ENCODE measurements at regions not wholly inside any gene's neighbourhood (a gene's known extent, or its start where the extent isn't known, plus 50 kb on each side); places are given as distances from the start of the nearest gene placed in this dataset.

- WGBS, 2 experiments (ENCODE audit: extremely low coverage in 1 of 2, insufficient coverage in 1 of 2, insufficient read length in 1 of 2, insufficient replicate concordance in 2 of 2, low coverage in 1 of 2, low lambda C conversion rate in 2 of 2, missing lambda C conversion rate in 1 of 2) = 95% methylated on average over 6 of the region's 7 CpGs; no CpG with 5 or more reads in 1 of the 2 experiments
- no peak for DNase-seq (ENCODE audit: low read depth in 1 of 2, low spot score in 2 of 2)
Observed at GRCh38 chr7:70942791-70943190, 189.2 kb upstream of the GALNT17 start.

More at GRCh38 chr7:70942791-70943190, 189.2 kb upstream of the GALNT17 start:
- Histone ChIP-seq H2BK20ac (ENCODE audit: low read length) (no peak overlapping the region), H3K18ac (ENCODE audit: extremely low read depth, low read length) (no peak overlapping the region; the same call in 1 of the 2 replicates), H2AK5ac (ENCODE audit: low read depth, low read length) (no peak overlapping the region), H4K91ac (replicated peaks; ENCODE audit: insufficient read length, low read length) (no peak overlapping the region), H3K23me2 (ENCODE audit: low read depth, low read length) (no peaks in the 10 kb centered on the region), H3K79me2 (ENCODE audit: control insufficient read depth in 1 of 2, insufficient read depth in 2 of 2, low read length in 2 of 2) (no peaks in the 10 kb centered on the region), H3K4me3 (ENCODE audit: extremely low read depth in 1 of 4, insufficient read depth in 2 of 4, low read depth in 3 of 4, low read length in 4 of 4) (no peak overlapping the region), H2AFZ (ENCODE audit: low read length) (no peak overlapping the region), H3K56ac (replicated peaks; ENCODE audit: insufficient read length, low read depth, low read length) (no peak overlapping the region), H3K4me2 (ENCODE audit: insufficient read depth in 1 of 2, low read depth in 2 of 2, low read length in 2 of 2) (no peak overlapping the region), H3K9ac (replicated peaks in 1 of 4; ENCODE audit: extremely low read depth in 1 of 4, low read depth in 3 of 4, low read length in 3 of 4) (no peak overlapping the region), H3K14ac (ENCODE audit: insufficient read length) (no peak overlapping the region), H3K4me1 (replicated peaks in 1 of 4; ENCODE audit: control insufficient read depth in 3 of 4, insufficient read depth in 4 of 4, low read length in 3 of 4) (no peaks in the 10 kb centered on the region), H3K27me3 (replicated peaks in 1 of 4; ENCODE audit: control insufficient read depth in 3 of 4, extremely low read depth in 1 of 4, insufficient read depth in 3 of 4, low read length in 3 of 4) (no peaks in the 10 kb centered on the region), H3K4ac (replicated peaks; ENCODE audit: insufficient read length, low read depth, low read length) (no peak overlapping the region), H2BK120ac (replicated peaks; ENCODE audit: low read depth, low read length) (no peak overlapping the region), H4K5ac (ENCODE audit: insufficient read length, low read depth, low read length) (no peak overlapping the region), H2BK15ac (ENCODE audit: low read length) (no peak overlapping the region), H4K20me1 (replicated peaks in 1 of 2; ENCODE audit: control insufficient read depth in 1 of 2, insufficient read depth in 2 of 2, low read length in 2 of 2) (no peaks in the 10 kb centered on the region), H4K8ac (ENCODE audit: extremely low read depth, insufficient read depth, low read length) (no peak overlapping the region), H3K79me1 (ENCODE audit: low read depth, low read length) (no peaks in the 10 kb centered on the region), H2BK12ac (ENCODE audit: low read depth, low read length) (no peak overlapping the region), H3K36me3 (ENCODE audit: control insufficient read depth in 2 of 4, insufficient read depth in 4 of 4, low read length in 3 of 4) (no peaks in the 10 kb centered on the region), H2BK5ac (ENCODE audit: low read depth, low read length) (no peak overlapping the region), H3K27ac (ENCODE audit: low read depth, low read length) (no peak overlapping the region), H3K23ac (ENCODE audit: insufficient read length) (no peak overlapping the region), H3K9me3 (ENCODE audit: insufficient read depth in 2 of 2, low read depth in 1 of 2, low read length in 1 of 2) (peaks cover 0 to 7% of the 10 kb centered on the region in 2 experiments; a peak in 1 of 4 replicates)
- ChIA-PET POLR2A (ENCODE audit: partially characterized antibody) (interaction anchor here (1.5 kb wide), 1 partner anchor 9 kb away, joined by 4 read pairs; no protein-coding TSS in a partner anchor), CTCF (ENCODE audit: partially characterized antibody) (interaction anchor here (1.6 to 1.9 kb wide), 2 partner anchors 33 to 86 kb away, joined by 3 to 6 read pairs; no protein-coding TSS in a partner anchor)
- FAIRE-seq = no peak
- TF ChIP-seq CHD1 (IDR thresholded peaks at IDR 0.05; ENCODE audit: low read depth, low read length) (no peak), KDM5A (IDR thresholded peaks at IDR 0.05; ENCODE audit: low read length) (no peak), HDAC6 (IDR thresholded peaks at IDR 0.05; ENCODE audit: low read depth, low read length) (no peak), RBBP5 (IDR thresholded peaks at IDR 0.05; ENCODE audit: borderline replicate concordance, low read depth, low read length) (no peak), TCF12 (IDR thresholded peaks at IDR 0.05; ENCODE audit: low read depth, low read length) (no peak), ZNF274 (IDR thresholded peaks at IDR 0.05; ENCODE audit: borderline replicate concordance, extremely low read depth, low read length) (no peak), RAD21 (IDR thresholded peaks at IDR 0.05 in 1 of 2, conservative IDR thresholded peaks at IDR 0.05 in 1 of 2; ENCODE audit: low read depth in 2 of 2, low read length in 2 of 2) (no peak), SP2 (IDR thresholded peaks at IDR 0.05; ENCODE audit: low read length) (no peak), SUZ12 (IDR thresholded peaks at IDR 0.05; ENCODE audit: low read length) (no peak), SIN3A (conservative IDR thresholded peaks at IDR 0.05 in 1 of 2, IDR thresholded peaks at IDR 0.05 in 1 of 2; ENCODE audit: low read depth in 1 of 2, low read length in 2 of 2) (no peak), CREB1 (IDR thresholded peaks at IDR 0.05) (no peak), USF2 (IDR thresholded peaks at IDR 0.05; ENCODE audit: low read length) (no peak), EZH2 (IDR thresholded peaks at IDR 0.05; ENCODE audit: low read depth, low read length, severe bottlenecking) (no peak)

Data from H1 (cell line).